ENCODE measurements at regions not wholly inside any gene's neighbourhood (a gene's known extent, or its start where the extent isn't known, plus 50 kb on each side); places are given as distances from the start of the nearest gene placed in this dataset.

DNA sequence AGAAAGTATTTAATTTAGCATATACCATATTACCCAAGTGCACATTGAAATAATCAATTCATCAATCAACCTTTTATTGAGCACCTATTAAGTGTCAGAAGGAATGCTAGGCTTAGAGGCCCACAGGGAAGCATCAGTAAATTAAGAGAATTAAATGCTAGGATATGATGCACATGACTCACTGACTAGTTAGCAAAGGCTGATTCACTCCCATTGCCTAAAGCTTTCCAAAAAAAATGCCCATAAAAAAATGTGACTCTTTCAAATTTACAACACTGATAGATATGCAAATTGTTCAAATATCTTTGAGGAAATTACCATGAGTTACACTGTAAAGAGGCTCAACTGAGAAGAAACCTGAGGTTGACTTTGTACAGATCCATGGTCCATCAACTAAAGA is 883.3 kb downstream of the CDH11 start:
- no peak for DNase-seq (ENCODE audit: low spot score)

DNA sequence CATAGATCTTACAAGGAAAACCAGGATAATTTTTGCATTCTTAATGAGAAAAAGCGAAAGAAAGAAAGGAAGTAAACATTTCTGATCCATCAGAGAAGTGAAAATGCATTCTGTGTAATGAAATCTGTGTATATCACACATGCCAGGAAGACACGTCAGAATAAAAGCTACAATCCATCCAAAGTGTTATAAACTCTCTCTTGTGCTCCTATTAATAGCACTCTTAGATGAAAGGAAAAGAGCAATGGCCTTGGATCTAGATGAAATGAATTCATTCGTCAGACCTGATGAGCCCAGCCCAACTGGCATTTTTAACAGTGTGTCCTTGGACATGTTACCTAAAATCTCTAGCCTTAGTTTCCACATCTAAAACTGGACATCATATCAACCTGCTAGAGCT is 885.5 kb downstream of the CDH11 start:
- no peak for DNase-seq (ENCODE audit: low spot score)

DNA sequence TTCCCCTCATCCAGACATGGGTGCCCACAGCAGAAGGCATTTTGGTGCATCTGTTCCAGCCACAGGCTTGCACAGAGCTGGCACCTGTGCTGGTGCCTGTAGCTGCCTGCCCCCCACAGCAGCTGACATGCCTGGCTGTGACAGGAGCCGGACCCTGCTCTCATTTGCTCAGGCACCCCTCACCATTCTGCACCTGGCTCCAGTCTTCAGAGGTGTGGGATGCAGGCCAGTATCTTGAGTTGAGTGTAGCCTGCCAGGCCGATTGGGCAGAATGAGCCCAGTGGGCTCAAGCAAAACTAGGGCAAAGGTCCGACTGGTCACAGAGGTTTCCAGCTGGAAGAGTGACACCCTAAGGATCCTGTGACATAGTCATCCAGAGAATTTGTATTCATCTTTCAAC is 887.7 kb downstream of the CDH11 start:
- DNase-seq (ENCODE audit: low spot score): no peak

DNA sequence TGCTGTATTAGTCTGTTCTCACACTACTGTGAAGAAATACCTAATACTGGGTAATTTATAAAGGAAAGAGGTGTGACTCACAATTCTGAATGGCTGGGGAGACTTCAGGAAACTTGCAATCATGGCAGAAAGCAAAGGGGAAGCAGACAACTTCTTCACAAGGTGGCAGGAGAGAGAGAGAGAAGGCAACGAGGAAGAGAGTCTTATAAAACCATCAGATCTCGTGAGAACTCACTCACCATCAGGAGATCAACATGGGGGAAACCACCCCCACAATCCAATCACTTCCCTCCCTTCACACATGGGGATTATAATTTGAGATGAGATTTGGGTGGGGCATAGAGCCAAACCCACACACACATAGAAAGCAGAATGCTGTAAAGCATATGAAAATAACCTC is 896.2 kb downstream of the CDH11 start:
- DNase-seq (ENCODE audit: low spot score): no peak

DNA sequence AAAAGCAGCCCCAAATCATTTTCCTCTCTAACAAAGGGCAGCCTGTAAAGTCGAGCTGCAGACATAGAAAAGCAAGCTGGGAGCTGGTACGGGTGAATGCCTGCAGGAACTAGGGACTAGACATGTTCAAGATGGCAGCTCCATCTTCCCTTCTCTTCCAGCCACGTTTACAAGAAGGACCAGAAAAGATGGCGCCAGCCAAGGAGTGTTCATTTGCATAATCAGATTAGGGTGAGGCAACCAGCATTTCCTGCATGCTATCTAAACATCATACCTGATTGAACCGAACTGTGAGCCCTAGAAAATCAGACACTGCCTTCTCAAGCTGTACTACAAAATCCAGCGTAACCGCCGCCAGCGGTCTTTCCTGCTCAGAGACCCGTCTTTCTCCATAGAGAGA is 896.8 kb downstream of the CDH11 start:
- DNase-seq (ENCODE audit: low spot score): no peak

DNA sequence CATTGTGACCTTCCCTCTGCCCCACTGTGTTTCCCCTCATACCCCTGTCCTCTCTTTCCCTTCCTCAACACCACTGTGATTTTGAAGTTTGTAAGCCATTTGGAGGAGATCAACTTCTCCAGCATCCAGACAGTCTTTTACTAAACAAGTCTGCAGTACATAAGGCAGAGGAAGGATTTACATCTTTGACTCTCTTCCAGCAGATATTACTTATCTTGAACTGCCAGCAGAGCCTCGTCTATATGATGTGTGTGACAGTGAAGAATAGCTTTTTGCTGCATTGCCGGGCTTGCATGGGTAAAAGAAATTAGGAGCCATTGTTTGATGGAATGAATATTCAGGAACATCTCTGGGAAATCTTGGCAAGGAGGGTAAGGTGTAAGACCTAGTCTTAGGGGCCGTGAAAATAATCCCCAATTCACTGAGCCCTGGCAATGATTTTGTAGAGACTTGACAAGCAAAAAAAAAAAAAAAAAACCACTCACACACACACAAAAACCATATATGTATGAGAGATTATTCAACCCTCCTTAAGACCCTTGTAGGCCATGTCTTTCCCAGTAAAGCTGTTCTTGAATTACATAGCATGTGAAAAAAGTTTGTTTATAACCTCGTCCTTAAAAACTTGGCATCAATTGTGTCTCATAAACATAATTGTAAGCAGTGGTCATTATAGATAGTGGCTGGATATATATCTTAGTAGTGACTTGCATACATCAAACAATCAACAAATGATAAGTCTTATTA is 903.9 kb downstream of the CDH11 start:
- no peak for DNase-seq (ENCODE audit: low spot score)

DNA sequence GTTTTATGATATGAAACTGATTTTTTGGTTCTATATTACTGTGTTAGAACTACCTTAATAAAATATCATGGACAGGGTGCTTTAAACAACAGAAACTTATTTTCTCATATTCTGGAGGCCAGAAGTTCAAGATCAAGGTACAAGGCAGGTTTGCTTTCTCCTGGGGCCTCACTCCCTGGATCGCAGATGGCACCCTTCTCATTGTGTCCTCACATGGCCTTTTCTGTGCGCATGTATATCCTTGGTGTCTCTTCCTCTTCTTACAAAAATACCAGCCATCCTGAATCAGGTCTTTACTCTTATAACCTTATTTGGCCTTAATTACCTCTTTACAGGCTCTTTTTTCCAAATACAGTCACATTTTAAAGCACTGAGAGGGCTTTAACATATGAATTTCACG is 906.1 kb downstream of the CDH11 start:
- no peak for DNase-seq (ENCODE audit: low spot score)

DNA sequence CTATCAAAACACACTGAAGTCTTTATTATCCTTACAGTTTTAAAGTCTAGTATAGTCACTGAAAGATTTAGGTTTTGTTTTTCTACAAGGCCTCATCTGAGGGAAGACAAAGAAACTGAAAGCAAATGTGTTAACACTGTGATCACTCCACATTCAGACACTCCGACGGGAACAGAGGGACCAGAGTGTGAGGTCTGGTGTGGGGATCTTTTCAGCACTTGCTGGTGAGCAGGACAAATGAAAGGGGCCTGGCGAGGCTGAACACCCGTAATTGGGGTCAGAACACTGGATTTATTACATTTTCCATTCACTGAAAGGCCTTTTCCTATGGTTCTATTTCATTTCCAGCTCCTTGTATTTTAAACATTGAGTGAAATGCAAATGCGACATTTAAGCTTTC is 910.5 kb downstream of the CDH11 start:
- DNase-seq (ENCODE audit: low spot score): no peak

DNA sequence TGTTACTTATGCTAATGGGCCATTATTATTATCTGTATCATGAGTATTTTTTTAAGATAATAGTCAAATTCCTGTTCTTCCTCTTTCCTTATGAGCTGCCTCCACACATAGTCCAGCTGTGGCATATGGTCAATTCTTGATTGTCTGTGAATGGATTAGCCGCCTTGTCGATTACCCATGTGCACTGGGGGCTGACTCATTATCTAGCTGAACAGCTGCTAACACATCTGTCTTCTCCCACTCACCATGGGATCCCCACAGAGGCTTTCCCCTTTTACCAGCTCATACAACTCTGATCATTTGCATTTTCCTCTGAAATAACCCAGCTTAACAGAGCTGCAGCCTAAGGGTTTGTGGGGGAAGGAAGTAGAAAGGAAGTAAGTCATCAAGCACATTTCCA is 915.0 kb downstream of the CDH11 start:
- no peak for DNase-seq (ENCODE audit: low spot score)

DNA sequence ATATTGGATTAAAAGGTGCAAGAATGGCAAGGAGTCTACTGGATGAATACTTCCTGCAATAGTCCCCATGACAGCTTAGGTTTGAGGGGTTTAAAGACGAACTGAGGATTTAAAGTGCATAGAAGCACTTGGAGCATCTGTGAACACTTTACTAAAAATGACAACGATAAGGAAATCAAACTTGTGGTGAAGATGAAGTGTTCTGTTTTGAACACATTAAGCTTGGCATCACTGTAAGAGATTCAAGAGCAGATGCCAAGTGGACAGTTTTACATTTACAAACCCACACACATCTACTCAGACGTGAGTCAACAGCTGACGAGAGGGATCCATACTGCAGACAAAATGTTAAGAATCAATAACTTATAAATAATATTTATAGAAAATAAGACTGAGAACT is 918.7 kb downstream of the CDH11 start:
- no peak for DNase-seq (ENCODE audit: low spot score)

DNA sequence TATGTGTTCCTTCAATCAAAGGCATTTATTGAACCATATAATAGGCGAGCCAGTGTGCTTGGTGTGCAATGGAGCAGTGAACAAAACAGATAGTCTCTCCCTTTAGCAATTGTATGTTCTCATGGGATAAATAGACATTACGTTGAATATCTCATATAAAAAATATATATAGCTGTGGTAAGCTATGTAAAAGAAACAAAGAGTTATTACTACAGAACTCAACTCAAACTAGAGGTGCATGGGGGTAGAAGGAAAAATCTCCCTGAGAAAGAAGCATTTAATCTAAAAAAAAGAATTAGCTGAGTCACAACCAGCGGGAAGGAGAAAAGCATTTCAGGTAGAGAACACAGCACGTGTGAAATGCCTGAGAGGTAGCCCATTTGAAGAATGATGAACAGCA is 919.3 kb downstream of the CDH11 start:
- DNase-seq (ENCODE audit: low spot score): no peak

DNA sequence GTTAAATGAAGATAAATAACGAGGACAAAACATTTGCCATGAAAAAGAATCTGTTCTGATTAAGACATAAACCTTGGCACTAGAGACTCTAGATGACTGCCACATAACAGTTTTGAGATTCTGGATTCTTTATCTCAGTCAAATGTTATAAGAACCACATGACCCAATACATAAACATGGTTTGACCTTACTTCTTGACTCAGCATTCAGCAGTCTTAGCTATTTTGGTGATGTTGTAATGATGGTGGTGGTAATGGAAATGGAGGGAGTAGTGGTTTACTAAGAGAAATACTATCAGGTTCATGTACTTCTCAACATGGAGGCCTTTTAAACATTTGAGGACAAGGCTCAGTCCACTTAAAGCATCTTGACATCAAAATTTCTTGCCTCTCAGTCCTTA is 925.4 kb downstream of the CDH11 start:
- no peak for DNase-seq (ENCODE audit: low spot score)

DNA sequence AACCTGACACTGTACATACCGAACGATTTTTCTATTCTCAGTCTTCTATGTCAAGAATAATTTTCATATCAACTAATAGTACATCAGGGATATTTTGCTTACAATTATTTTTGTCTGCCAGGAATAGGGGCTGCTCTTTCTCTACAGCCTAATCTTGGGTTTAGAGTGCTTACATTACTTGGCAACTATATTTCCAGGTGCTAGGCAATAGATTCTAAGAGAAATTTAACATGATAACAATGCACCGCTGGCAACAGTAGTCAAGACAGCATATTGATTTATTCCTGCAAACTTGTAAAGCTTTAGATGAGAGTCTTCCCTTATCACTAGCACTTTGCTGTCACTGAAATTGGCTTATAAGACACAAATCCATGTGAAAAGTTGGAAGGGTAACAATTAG is 935.9 kb downstream of the CDH11 start:
- DNase-seq (ENCODE audit: low spot score): no peak

DNA sequence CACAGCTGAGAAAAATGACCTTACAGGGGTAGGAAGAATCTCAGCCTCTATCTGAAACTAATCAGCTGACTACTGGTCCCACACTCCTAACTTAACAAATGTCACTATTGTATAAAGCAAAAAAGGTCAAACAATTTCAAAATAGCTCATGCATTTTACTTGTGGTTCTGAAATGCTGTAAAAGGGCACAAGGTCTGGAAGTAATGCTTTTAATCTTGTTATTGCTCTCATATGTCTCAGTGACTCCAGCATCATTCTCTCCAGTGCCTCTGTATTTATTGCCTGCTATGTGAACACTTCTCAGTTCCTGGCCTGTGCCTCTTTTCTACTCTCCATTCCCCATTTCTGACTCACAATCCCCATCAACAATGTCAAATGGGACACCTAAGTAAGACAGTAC is 937.7 kb downstream of the CDH11 start:
- DNase-seq (ENCODE audit: low spot score): no peak

DNA sequence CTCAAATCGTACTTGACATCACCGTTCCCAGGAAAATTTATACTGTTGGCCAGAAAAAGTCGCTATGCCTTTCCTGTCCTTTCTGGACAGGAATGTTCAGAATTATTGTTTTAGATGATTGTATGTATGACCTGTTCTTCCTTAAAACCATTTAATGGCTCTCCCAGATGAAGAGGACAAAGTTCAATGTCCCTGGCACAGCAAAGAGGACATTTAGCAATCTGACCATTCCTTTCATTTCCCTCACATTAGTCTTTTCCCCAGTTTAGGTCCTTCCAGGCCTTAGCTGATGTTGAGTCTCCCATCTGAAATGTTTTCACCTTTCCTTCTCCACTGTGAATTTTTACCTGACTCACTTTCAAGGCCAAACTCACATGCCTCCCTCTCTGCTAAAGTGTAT is 938.9 kb downstream of the CDH11 start:
- DNase-seq (ENCODE audit: low spot score): no peak

DNA sequence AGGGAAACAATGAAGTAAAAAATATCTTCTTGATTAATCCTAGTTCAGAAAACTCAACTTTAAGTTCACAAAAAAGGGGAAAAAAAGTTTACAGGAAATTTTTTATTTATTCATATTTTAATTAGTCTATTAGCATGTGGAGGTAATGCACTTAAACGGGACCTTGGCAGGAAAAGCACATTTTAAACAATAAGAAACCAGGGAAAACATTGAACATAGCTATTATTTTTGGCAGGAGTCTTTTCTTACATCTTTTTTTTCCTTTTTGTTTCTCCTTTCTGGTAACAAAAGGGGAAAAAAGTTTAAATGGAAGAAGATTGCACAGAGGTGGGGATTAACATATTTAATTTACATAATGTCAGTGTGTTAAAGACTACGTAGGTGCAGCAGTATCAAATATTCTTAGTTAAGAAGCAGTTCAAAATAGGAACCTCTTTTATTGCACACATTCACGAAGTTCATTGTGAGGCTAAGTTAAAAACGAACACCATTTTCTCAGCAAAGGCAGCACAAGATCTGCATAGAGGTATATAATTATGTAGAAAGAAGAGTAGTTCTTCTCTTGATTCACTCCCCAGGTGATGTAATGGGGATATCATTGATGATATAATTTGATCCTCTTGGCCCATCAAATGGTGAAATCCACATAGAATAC is 940.5 kb downstream of the CDH11 start:
- DNase-seq (ENCODE audit: low spot score): no peak

DNA sequence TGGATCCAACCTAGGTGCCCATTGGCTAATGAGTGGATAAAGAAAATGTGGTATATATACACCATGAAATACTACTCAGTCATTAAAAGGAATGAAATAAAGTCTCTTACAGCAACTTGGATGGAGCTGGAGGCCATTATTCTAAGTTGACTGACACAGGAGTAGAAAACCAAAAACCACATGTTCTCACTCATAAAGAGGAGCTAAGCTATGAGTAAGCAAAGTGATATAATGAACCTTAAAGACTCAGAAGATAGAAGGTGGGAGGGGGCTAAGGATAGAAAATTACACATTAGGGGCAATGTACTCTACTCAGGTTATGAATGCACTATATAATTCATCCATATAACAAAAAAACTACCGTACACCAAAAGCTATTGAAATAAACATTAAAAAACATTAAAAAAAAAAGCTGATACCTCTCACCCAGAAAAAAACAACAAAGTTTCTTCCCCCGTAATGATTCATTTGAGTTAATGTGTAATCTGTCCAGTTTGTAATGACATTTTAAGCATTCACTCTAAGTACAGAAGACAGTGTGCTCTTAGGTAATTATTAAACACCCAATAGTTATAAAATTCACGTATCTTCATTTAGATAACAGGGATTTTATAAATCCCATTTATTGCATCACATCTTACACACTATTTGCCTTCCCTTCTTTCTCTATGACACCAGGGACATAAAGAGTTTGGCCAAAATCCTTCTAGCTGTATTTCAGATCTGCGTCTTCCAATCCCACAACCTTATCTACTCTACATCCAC is 941.5 kb downstream of the CDH11 start:
- no peak for DNase-seq (ENCODE audit: low spot score)

DNA sequence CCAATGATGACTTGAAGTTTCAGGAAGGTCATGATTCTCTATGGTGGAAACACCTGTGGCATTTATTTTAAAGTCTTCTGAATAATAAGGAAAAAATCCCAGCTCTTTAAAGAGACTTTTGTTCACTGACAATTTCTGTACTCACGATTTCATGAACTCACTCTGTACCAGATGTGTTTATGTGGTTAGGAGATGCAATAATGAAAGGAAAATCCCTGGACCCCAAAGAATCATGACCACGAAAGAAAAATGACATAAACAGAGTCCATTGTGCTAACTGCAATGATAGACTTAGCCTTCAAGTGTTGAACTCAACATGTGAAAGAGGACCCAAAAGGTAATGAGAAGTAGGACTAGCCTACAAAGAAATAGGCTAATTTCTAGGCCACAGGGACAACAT is 947.5 kb downstream of the CDH11 start:
- DNase-seq (ENCODE audit: low spot score): no peak

DNA sequence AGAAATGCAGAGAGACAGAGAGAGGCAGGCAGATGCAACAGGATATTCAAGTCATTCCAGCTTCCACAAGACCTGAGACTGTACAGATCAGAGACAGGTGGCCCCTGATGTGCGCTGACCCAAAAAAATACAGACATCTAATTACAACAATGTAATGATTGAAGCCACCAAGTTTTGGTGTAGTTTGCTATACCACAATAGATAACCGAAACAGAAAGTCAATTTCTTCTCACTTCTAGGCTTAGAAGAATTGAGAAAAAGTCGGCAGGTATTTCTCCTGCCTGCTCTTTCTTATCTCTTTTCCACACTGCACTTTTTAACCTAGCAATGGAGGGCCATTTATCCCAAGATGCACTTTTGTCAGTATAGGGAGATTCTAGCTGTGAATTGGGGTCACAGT is 949.2 kb downstream of the CDH11 start:
- DNase-seq (ENCODE audit: low spot score): no peak

DNA sequence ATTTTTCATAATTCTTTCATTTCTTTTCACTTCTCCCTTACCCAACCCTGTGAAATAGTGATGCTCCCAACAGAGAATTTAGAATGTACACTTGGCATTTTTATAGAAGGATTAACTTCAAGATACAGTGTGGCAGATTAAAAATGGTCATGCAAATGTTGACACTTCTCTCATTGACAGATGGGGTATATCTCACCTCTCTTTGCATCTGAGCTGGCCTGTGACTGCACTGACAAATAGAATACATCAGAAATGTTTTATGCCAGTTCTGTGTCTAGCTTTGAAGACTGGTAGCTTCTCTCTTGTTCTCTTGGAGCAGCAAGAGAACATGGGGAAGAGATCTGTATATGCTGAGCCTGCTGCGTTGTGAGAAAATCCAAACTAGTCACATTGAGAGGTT is 949.6 kb downstream of the CDH11 start:
- no peak for DNase-seq (ENCODE audit: low spot score)

DNA sequence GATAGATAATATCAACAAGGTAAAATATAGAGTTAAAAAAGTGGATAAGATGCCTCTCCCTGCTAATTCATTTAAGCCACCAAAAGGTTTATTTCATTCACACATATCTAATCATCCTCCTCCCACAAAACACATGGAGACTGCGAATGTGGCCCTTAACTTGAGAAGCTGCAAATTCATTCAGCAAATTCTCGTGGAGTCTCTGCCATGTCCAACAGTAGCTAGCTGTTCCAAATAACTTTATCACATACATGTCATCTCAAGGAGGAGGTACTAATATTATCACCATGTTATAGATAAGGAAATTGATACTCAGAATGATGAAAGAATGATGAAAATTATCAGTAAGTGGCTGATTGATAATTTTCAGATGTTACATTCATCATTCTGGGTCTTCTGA is 950.2 kb downstream of the CDH11 start:
- DNase-seq (ENCODE audit: low spot score): no peak

DNA sequence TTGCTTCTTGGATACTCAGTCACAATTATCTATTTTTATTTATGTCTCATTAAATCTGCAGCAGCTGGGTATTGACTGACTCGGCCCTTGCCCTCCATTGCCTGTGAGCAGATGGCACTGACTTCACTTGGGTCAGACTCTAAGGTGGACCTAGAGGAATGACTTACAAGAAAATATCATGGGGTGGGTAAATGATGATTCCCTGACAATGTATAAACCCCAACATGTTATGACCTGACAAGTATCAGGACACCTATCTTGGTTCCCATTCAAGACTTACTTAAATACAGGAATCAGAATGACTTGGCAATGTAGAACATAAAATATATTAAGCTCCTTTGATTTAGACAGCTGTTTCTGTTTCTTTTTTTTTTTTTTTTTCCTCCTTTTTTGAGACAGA is 953.5 kb downstream of the CDH11 start:
- DNase-seq (ENCODE audit: low spot score): no peak

DNA sequence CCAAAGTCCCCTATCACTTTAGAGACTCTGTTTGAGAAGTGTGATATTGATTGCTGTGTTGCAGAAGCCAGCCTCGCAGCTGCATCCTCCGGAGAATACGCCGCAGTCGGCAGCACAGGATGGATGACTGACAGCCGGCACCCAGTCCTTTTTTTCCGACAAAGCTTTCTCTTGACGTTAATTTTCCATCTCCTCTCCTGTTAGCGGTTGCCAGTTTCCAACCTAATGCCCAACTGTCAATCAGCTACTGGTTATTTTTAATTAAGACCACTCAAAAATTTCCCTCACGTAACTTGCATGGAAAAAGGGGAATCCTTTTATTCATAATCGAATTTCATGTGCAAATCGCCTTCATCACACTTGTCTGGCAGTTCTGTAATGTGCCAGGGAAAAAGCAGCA is 953.9 kb downstream of the CDH11 start:
- DNase-seq (ENCODE audit: low spot score): no peak

Data from hematopoietic multipotent progenitor cell treated with erythropoietin and hydrocortisone succinate and interleukin-3 and kit ligand, for 15 days (in vitro differentiated cells).